Stimulated activated CD4-positive, alpha-beta T cell treated with anti-CD3 and anti-CD28 coated beads, Interleukin-15, amount 100 ng/mL, for 24 hours (primary cell): ENCODE measurements at regions not wholly inside any gene's neighbourhood (a gene's known extent, or its start where the extent isn't known, plus 50 kb on each side); places are given as distances from the start of the nearest gene placed in this dataset.

Experiments used
- DNase-seq: peaks from one replicate; pipeline ENCODE4 v3.0.0-alpha.2; 2020

GRCh38 chr17:79273660-79274059, 199.0 kb downstream of the ENGASE start:
- DNase-seq: no peak

- no peak for DNase-seq
These were observed 198.1 kb downstream of the ENGASE start for GRCh38 chr17:79272666-79273219.

- DNase-seq: no peak
These were observed 197.6 kb downstream of the ENGASE start for GRCh38 chr17:79272220-79272619.

- DNase-seq: no peak
These were observed 195.0 kb downstream of the ENGASE start for GRCh38 chr17:79269620-79270019.

- DNase-seq: no peak
These were observed 188.6 kb downstream of the ENGASE start for GRCh38 chr17:79263191-79263590.

- no peak for DNase-seq
These were observed 188.0 kb downstream of the ENGASE start for GRCh38 chr17:79262624-79263023.

- DNase-seq: no peak
These were observed 186.9 kb downstream of the ENGASE start for GRCh38 chr17:79261355-79262072.

- no peak for DNase-seq
These were observed 184.2 kb downstream of the ENGASE start for GRCh38 chr17:79258843-79259242.

GRCh38 chr17:79258041-79258440, 183.4 kb downstream of the ENGASE start:
- no peak for DNase-seq

GRCh38 chr17:79255926-79256585, 181.4 kb downstream of the ENGASE start:
- no peak for DNase-seq

GRCh38 chr17:79255456-79255855, 180.8 kb downstream of the ENGASE start:
- DNase-seq: no peak

- DNase-seq: no peak
These were observed 180.4 kb downstream of the ENGASE start for GRCh38 chr17:79255046-79255445.

- DNase-seq: no peak
These were observed 178.3 kb downstream of the ENGASE start for GRCh38 chr17:79252886-79253285.

- DNase-seq: no peak
These were observed 177.2 kb downstream of the ENGASE start for GRCh38 chr17:79251824-79252223.

GRCh38 chr17:79249929-79250521, 175.4 kb downstream of the ENGASE start:
- no peak for DNase-seq

GRCh38 chr17:79248843-79249493, 174.3 kb downstream of the ENGASE start:
- DNase-seq: no peak

GRCh38 chr17:79246225-79247190, 171.9 kb downstream of the ENGASE start:
- no peak for DNase-seq

GRCh38 chr17:79244665-79245064, 170.0 kb downstream of the ENGASE start:
- no peak for DNase-seq

- DNase-seq: no peak
These were observed 169.4 kb downstream of the ENGASE start for GRCh38 chr17:79243996-79244395.

GRCh38 chr17:79243603-79243990, 169.0 kb downstream of the ENGASE start:
- no peak for DNase-seq

- no peak for DNase-seq
These were observed 168.4 kb downstream of the ENGASE start for GRCh38 chr17:79242873-79243602.
